Parathyroid adenoma (tissue), 2 donors: ENCODE measurements at regions not wholly inside any gene's neighbourhood (a gene's known extent, or its start where the extent isn't known, plus 50 kb on each side); places are given as distances from the start of the nearest gene placed in this dataset.

ENCODE experiments used
- H2AFZ ChIP-seq: fragments of 300-600 bp; sonication (generic); one replicate; pipeline ENCODE4 v1.7.0; 2017; ENCODE audit warnings: antibody characterized with exemption, mild to moderate bottlenecking
- H3K27ac ChIP-seq: fragments of 300-600 bp; sonication (generic); one replicate; pipeline ENCODE4 v1.7.0; 2017
- H3K27me3 ChIP-seq: fragments of 300-600 bp; sonication (generic); one replicate; pipeline ENCODE4 v1.7.0; 2017; ENCODE audit warnings: low read length; ENCODE audit not compliant: control insufficient read depth, insufficient read depth
- H3K36me3 ChIP-seq: fragments of 300-600 bp; sonication (generic); one replicate; pipeline ENCODE4 v1.7.0; 2017; ENCODE audit warnings: low read length; ENCODE audit not compliant: control insufficient read depth, insufficient read depth
- H3K4me1 ChIP-seq: fragments of 300-600 bp; sonication (generic); one replicate; pipeline ENCODE4 v1.7.0; 2017; ENCODE audit warnings: control low read depth
- H3K4me2 ChIP-seq: fragments of 300-600 bp; sonication (generic); one replicate; pipeline ENCODE4 v1.7.0; 2017; ENCODE audit warnings: low read length
- H3K4me3 ChIP-seq: fragments of 300-600 bp; sonication (generic); one replicate; pipeline ENCODE4 v1.7.0; 2017; ENCODE audit warnings: low read depth, low read length
- H3K79me2 ChIP-seq: fragments of 300-600 bp; sonication (generic); one replicate; pipeline ENCODE4 v1.7.0; 2017; ENCODE audit warnings: control low read depth
- H3K9ac ChIP-seq: fragments of 300-600 bp; sonication (generic); one replicate; pipeline ENCODE4 v1.7.0; 2017; ENCODE audit warnings: mild to moderate bottlenecking
- H3K9me3 ChIP-seq: fragments of 300-600 bp; sonication (generic); one replicate; pipeline ENCODE4 v1.7.0; 2017; ENCODE audit warnings: low read length; ENCODE audit not compliant: control insufficient read depth
- CTCF ChIP-seq: fragments of 300-600 bp; sonication (generic); IDR thresholded peaks from one replicate; pipeline ENCODE4 v1.7.0; 2017; ENCODE audit warnings: antibody characterized with exemption, mild to moderate bottlenecking
- donor health status: primary hyperparathyroidism.

DNA sequence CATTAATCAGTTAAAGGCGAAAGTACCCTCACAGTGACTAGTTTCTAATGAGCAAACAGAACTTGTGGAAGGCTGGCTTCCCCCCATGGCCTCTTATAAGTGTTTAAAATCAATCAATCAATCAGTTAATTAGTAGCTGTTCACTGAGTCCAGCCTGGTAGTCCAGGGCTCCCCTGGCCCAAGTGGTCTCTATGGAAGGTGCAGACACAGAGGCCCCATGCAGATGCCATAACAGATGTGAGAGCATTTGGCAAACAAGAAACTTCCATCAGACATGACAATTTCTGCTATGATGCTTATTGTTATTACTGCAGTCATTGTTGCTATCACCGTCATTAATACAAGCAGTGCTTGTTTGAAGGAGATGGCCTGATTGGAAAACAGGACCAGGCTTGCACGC, 179.0 kb upstream of the TSHZ3 start:
- no peaks in the 10 kb centered on the region for H3K79me2 ChIP-seq
- no peak for TF ChIP-seq CTCF
- H3K4me3 ChIP-seq: no peak overlapping the region
- no peak overlapping the region for H3K4me2 ChIP-seq
- no peak overlapping the region for H3K9ac ChIP-seq
- no peaks in the 10 kb centered on the region for H3K36me3 ChIP-seq
- H3K27ac ChIP-seq: no peak overlapping the region
- H3K4me1 ChIP-seq: no peaks in the 10 kb centered on the region
- no peak overlapping the region for H2AFZ ChIP-seq
- H3K9me3 ChIP-seq: no peaks in the 10 kb centered on the region
- H3K27me3 ChIP-seq: no peaks in the 10 kb centered on the region

DNA sequence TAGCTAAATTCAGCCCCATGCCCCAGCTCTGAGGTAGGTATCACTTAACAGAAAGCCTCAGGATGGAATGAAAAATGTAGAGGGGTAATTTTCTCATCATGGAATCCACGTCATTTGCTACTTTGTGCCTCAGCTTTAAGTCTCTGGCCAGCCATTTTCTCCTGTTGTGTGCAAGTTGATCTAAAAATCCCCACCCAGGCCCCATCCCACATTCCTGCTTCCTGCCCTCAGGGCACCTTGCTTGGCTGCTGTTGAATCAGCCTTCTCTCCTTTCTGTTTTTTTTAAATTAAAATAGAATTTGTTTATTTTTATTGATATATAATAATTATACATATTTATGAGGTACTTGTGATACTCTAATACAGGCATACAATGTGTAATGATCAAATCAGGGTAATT, 179.9 kb upstream of the TSHZ3 start:
- H3K36me3 ChIP-seq: no peaks in the 10 kb centered on the region
- H3K9ac ChIP-seq: no peak overlapping the region
- no peak overlapping the region for H2AFZ ChIP-seq
- no peak overlapping the region for H3K27ac ChIP-seq
- no peaks in the 10 kb centered on the region for H3K79me2 ChIP-seq
- H3K9me3 ChIP-seq: no peaks in the 10 kb centered on the region
- H3K4me1 ChIP-seq: no peaks in the 10 kb centered on the region
- no peaks in the 10 kb centered on the region for H3K27me3 ChIP-seq
- no peak overlapping the region for H3K4me2 ChIP-seq
- H3K4me3 ChIP-seq: no peak overlapping the region
- TF ChIP-seq CTCF: no peak

GRCh38 chr19:31530781-31531180, 181.5 kb upstream of the TSHZ3 start:
- Histone ChIP-seq H3K9ac (no peak overlapping the region), H3K4me2 (no peak overlapping the region), H3K36me3 (no peaks in the 10 kb centered on the region), H3K4me1 (no peaks in the 10 kb centered on the region), H3K79me2 (no peaks in the 10 kb centered on the region), H3K4me3 (no peak overlapping the region), H3K27me3 (no peaks in the 10 kb centered on the region), H3K27ac (no peak overlapping the region), H2AFZ (no peak overlapping the region), H3K9me3 (no peaks in the 10 kb centered on the region)
- TF ChIP-seq CTCF: no peak

DNA sequence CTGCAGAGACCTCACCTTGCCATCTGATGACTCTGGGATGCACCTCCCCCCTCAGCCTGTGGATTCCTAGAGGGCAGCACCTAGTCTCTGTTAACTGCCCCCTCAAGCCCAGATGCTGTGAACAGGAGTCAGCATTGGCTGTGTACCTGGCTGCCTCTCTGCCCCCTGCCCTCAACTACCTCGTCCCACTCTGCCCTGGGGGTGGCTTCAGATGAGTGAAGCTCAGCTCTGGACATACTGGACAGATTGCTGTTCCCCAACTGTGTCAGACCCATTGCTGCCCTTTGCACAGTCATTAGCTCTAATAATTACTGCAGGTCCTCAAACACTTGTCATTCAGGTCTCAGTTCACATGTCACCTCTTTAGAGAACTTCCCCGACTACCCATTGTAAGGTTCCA, 182.1 kb upstream of the TSHZ3 start:
- Histone ChIP-seq H3K9me3 (no peaks in the 10 kb centered on the region), H3K4me2 (no peak overlapping the region), H3K4me3 (no peak overlapping the region), H3K4me1 (no peaks in the 10 kb centered on the region), H2AFZ (no peak overlapping the region), H3K79me2 (no peaks in the 10 kb centered on the region), H3K27ac (no peak overlapping the region), H3K27me3 (no peaks in the 10 kb centered on the region), H3K36me3 (no peaks in the 10 kb centered on the region), H3K9ac (no peak overlapping the region)
- no peak for TF ChIP-seq CTCF

DNA sequence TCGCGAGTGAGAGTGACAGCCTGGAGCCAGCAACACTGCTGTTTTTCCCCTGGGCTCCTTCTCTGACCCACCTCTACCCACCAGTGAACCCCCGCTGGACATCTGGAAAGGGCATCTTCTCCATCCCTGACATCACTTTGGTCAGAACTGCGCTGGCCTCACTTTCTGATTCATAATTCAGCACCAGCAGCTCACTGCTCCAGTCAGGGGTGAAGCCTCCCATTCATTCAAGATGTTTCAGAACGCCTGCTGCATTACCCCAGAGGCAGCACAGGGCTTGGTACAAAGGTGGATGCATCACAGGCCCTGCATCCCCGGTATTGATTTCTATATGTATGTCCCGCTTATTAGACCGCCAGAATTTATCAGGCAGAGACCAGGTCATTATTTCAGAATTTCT, 182.8 kb upstream of the TSHZ3 start:
- Histone ChIP-seq H3K4me2 (no peak overlapping the region), H3K4me1 (no peaks in the 10 kb centered on the region), H3K9ac (no peak overlapping the region), H3K36me3 (no peaks in the 10 kb centered on the region), H3K79me2 (no peaks in the 10 kb centered on the region), H3K27ac (no peak overlapping the region), H3K4me3 (no peak overlapping the region), H2AFZ (no peak overlapping the region), H3K9me3 (no peaks in the 10 kb centered on the region), H3K27me3 (no peaks in the 10 kb centered on the region)
- no peak for TF ChIP-seq CTCF
